IMR-90 (cell line): ENCODE measurements at regions not wholly inside any gene's neighbourhood (a gene's known extent, or its start where the extent isn't known, plus 50 kb on each side); places are given as distances from the start of the nearest gene placed in this dataset.

Experiments
- ATAC-seq: fragments of 200-7000 bp; cut with Tn5 transposase; 2 replicates; pipeline ENCODE4 v1.9.1; 2020; ENCODE audit warnings: low read depth, mild to moderate bottlenecking, moderate library complexity
- BruUV-seq: library from RNA; stranded (reverse); fragments of 400-500 nt; replicated peaks from 2 replicates; lab custom pipeline; 2021; lab: Mats Ljungman, UMichigan
- CTCF ChIA-PET: fragments of 300-600 bp; formaldehyde crosslinking; extraction: SDS; loops from one replicate; lab custom pipeline; 2021; ENCODE audit warnings: antibody characterized with exemption; lab: Yijun Ruan, JAX
- POLR2A ChIA-PET: fragments of 300-600 bp; sonication (Branson Sonifier 250); formaldehyde crosslinking; loops from one replicate; lab custom pipeline; 2022; ENCODE audit warnings: antibody characterized with exemption; ENCODE audit not compliant: unreplicated experiment; lab: Charles Lee
- DNase-seq: peaks from one replicate; pipeline ENCODE4 v3.0.0; 2013
- H2AFZ ChIP-seq: replicated peaks from 2 replicates; pipeline ENCODE3; 2013; ENCODE audit warnings: low read length, mild to moderate bottlenecking; ENCODE audit not compliant: poor library complexity
- H2AK5ac ChIP-seq: 2 replicates; pipeline ENCODE4 v1.6.1; 2013; ENCODE audit warnings: low read depth, low read length, inconsistent platforms
- H2AK9ac ChIP-seq: replicated peaks from 2 replicates; pipeline ENCODE3; 2013; ENCODE audit warnings: mild to moderate bottlenecking, low read depth, low read length, moderate library complexity; ENCODE audit not compliant: poor library complexity
- H2BK120ac ChIP-seq: 2 replicates; pipeline ENCODE4 v1.6.1; 2013; ENCODE audit warnings: low read depth, low read length, inconsistent platforms
- H2BK15ac ChIP-seq: 3 replicates; pipeline ENCODE4 v1.6.1; 2013; ENCODE audit warnings: low read depth, low read length, inconsistent platforms
- H2BK20ac ChIP-seq: 2 replicates; pipeline ENCODE4 v1.6.1; 2013; ENCODE audit warnings: low read depth, mild to moderate bottlenecking, inconsistent platforms, low read length, moderate library complexity
- H2BK5ac ChIP-seq: 2 replicates; pipeline ENCODE4 v1.6.1; 2013; ENCODE audit warnings: mild to moderate bottlenecking, low read depth, low read length, inconsistent platforms; ENCODE audit not compliant: poor library complexity, severe bottlenecking
- H3K14ac ChIP-seq: replicated peaks from 2 replicates; pipeline ENCODE4 v1.6.1; 2013; ENCODE audit warnings: low read depth, low read length, inconsistent platforms
- H3K18ac ChIP-seq: 2 replicates; pipeline ENCODE4 v1.6.1; 2013; ENCODE audit warnings: low read depth, low read length, control low read depth
- H3K23ac ChIP-seq: 2 replicates; pipeline ENCODE4 v1.6.1; 2013; ENCODE audit warnings: low read depth, low read length, inconsistent platforms
- H3K27ac ChIP-seq: 2 replicates; pipeline ENCODE4 v1.5.1; 2013; ENCODE audit warnings: mild to moderate bottlenecking, control low read depth, low read length; ENCODE audit not compliant: insufficient read depth
- H3K27me3 ChIP-seq: 2 replicates; pipeline ENCODE4 v1.6.1; 2013; ENCODE audit warnings: low read length; ENCODE audit not compliant: control insufficient read depth, insufficient read depth
- H3K36me3 ChIP-seq: 2 replicates; pipeline ENCODE4 v1.6.1; 2013; ENCODE audit warnings: low read length, mixed read lengths; ENCODE audit not compliant: control insufficient read depth, insufficient read depth
- H3K4ac ChIP-seq: 2 replicates; pipeline ENCODE4 v1.6.1; 2013; ENCODE audit warnings: low read depth, low read length, inconsistent platforms
- H3K4me1 ChIP-seq: 2 replicates; pipeline ENCODE4 v1.6.1; 2013; ENCODE audit warnings: low read length, mixed read lengths; ENCODE audit not compliant: control insufficient read depth, insufficient read depth
- H3K4me2 ChIP-seq: 2 replicates; pipeline ENCODE4 v1.6.1; 2013; ENCODE audit warnings: low read depth, mild to moderate bottlenecking, control low read depth, low read length, moderate library complexity
- H3K4me3 ChIP-seq: 2 replicates; pipeline ENCODE4 v1.5.1; 2013; ENCODE audit warnings: low read depth, mild to moderate bottlenecking, control low read depth, low read length, moderate library complexity; ENCODE audit not compliant: insufficient read depth
- H3K56ac ChIP-seq: 2 replicates; pipeline ENCODE4 v1.6.1; 2013; ENCODE audit warnings: low read length, inconsistent platforms; ENCODE audit not compliant: insufficient read depth; ENCODE audit errors: extremely low read depth
- H3K79me1 ChIP-seq, 2 experiments: 2 replicates each; pipeline ENCODE4 v1.6.1; 2013; ENCODE audit warnings: low read length in 2 of 2, inconsistent platforms in 1 of 2, low read depth in 1 of 2
- H3K9ac ChIP-seq: 2 replicates; pipeline ENCODE4 v1.6.1; 2013; ENCODE audit warnings: low read depth, low read length, control low read depth
- H3K9me1 ChIP-seq: 2 replicates; pipeline ENCODE4 v1.6.1; 2013; ENCODE audit warnings: low read length, inconsistent platforms; ENCODE audit not compliant: insufficient read depth
- H3K9me3 ChIP-seq: 2 replicates; pipeline ENCODE4 v1.6.1; 2013; ENCODE audit warnings: low read length; ENCODE audit not compliant: control insufficient read depth, insufficient read depth
- H4K20me1 ChIP-seq: 2 replicates; pipeline ENCODE4 v1.6.1; 2013; ENCODE audit warnings: low read length, inconsistent platforms; ENCODE audit not compliant: insufficient read depth
- H4K5ac ChIP-seq: 2 replicates; pipeline ENCODE4 v1.6.1; 2013; ENCODE audit warnings: mild to moderate bottlenecking, low read depth, low read length, control low read depth
- H4K8ac ChIP-seq, 2 experiments: 2 replicates each; pipeline ENCODE4 v1.6.1; 2013; ENCODE audit warnings: low read depth in 2 of 2, low read length in 2 of 2, control low read depth in 1 of 2, inconsistent platforms in 1 of 2
- H4K91ac ChIP-seq: 2 replicates; pipeline ENCODE4 v1.6.1; 2013; ENCODE audit warnings: low read depth, low read length, inconsistent platforms; ENCODE audit not compliant: insufficient read depth
- BHLHE40 ChIP-seq: fragments of 150-350 bp; IDR thresholded peaks from 2 replicates; pipeline ENCODE4 v1.6.1; 2016; ENCODE audit warnings: mild to moderate bottlenecking, low read depth, low read length
- CHD1 ChIP-seq: IDR thresholded peaks from 2 replicates; pipeline ENCODE4 v1.6.1; 2012; ENCODE audit warnings: low read depth, low read length, improper control_type of control experiment
- MAFK ChIP-seq: IDR thresholded peaks from 2 replicates; pipeline ENCODE4 v1.6.1; 2012; ENCODE audit warnings: low read depth, low read length, improper control_type of control experiment
- MAZ ChIP-seq: IDR thresholded peaks from 2 replicates; pipeline ENCODE4 v1.6.1; 2012; ENCODE audit warnings: low read depth, mild to moderate bottlenecking, low read length, improper control_type of control experiment, moderate library complexity, borderline replicate concordance
- RAD21 ChIP-seq: IDR thresholded peaks from 2 replicates; pipeline ENCODE4 v1.6.1; 2012; ENCODE audit warnings: low read length, improper control_type of control experiment
- RCOR1 ChIP-seq: IDR thresholded peaks from 2 replicates; pipeline ENCODE4 v1.6.1; 2012; ENCODE audit warnings: mild to moderate bottlenecking, low read length, improper control_type of control experiment; ENCODE audit not compliant: insufficient replicate concordance
- RFX5 ChIP-seq: IDR thresholded peaks from 2 replicates; pipeline ENCODE4 v1.8.0; 2012; ENCODE audit warnings: low read depth, mild to moderate bottlenecking, low read length, moderate library complexity
- SMC3 ChIP-seq: fragments of 150-350 bp; IDR thresholded peaks from 2 replicates; pipeline ENCODE4 v1.6.1; 2016; ENCODE audit warnings: low read depth, mild to moderate bottlenecking, antibody characterized with exemption, low read length, moderate library complexity
- WGBS, 2 experiments: methylation state at CpG; one replicate each; pipeline versions ENCODE4 v1.1.5 to v1.1.7; 2013; ENCODE audit warnings: missing lambda C conversion rate in 2 of 2; ENCODE audit not compliant: insufficient read length in 1 of 2; ENCODE audit errors: extremely low coverage in 2 of 2; 5-methylcytosine and 5-hydroxymethylcytosine counted together
- dilution Hi-C: fragments of 300-500 bp; cut with HindIII; formaldehyde crosslinking; loops from one replicate; pipeline ENCODE4 v1.14.3; 2018; ENCODE audit warnings: low sequenced_read_pairs; ENCODE audit not compliant: unreplicated experiment
- in situ Hi-C: fragments of 300-500 bp; cut with MboI; formaldehyde crosslinking; loops from 3 replicates; pipeline ENCODE4 v1.14.3; 2019; ENCODE audit warnings: low sequenced_read_pairs, inconsistent platforms, mixed read lengths
- intact Hi-C: fragments of 100-400 bp; cut with micrococcal nuclease; formaldehyde crosslinking; loops from 2 replicates; pipeline ENCODE4 v1.10.0; 2022
- TF ChIP-seq, protein P1 (sequence below): conservative IDR thresholded peaks from 2 replicates; pipeline ENCODE4 v1.5.1; 2012; ENCODE audit warnings: mild to moderate bottlenecking, low read depth, low read length, improper control_type of control experiment
- TF ChIP-seq, protein P2 (sequence below): fragments of 150-350 bp; IDR thresholded peaks from 2 replicates; pipeline ENCODE4 v1.6.1; 2016; ENCODE audit warnings: low read depth, mild to moderate bottlenecking, low read length, moderate library complexity, borderline replicate concordance

DNA sequence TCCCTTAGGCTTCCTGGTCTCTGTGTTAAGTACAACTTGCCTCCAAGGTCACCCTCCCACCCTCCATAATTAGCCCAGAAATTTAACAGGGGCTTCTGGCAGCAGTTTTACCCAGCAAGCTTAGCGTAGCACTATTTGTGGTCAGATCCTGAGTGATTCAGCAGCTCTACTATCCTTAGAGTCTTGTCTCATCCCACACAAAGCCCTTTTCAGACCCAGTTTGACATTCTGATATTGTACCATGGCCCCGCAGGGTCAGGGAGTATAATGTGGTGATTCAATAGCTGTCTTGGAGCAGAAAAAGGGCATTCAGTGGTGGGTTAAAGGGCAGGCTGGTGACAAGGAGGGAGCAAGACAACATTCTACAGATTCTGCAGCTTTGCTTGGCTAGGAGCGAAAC is 153.8 kb upstream of the DDHD1 start:
- H2AK5ac ChIP-seq: peak overlapping the region; percentile 25; the same call in 1 of the 2 replicates
- ATAC-seq (peak; percentile 59), DNase-seq (peak; percentile 71)
- H3K9ac ChIP-seq: peak overlapping the region; percentile 62; the same call in 1 of the 2 replicates
- no peak overlapping the region; the same call in 1 of the 2 replicates for H3K18ac ChIP-seq
- intact Hi-C loops (loop anchor here (2.0 to 5.0 kb wide), 9 partner anchors 155 to 1160 kb away; partner anchors contain the start of genes DDHD1 and FERMT2), in situ Hi-C loops (loop anchor here (5.0 to 25.0 kb wide), 2 partner anchors 345 to 490 kb away; partner anchors contain the start of gene FERMT2), dilution Hi-C loops (no loop called here)
- no peaks in the 10 kb centered on the region; the same call in 1 of the 2 replicates for H3K27me3 ChIP-seq
- no peak overlapping the region for H2BK5ac ChIP-seq
- H3K14ac ChIP-seq: 0 out of 2 replicates have a peak overlapping the region, but pooled peaks have one; percentile 3
- H2BK15ac ChIP-seq: 0 out of 3 replicates have a peak overlapping the region, but pooled peaks have one; percentile 19
- no peak overlapping the region for H3K56ac ChIP-seq
- ChIA-PET POLR2A (interaction anchor here (0.7 kb wide), 1 partner anchor 646 kb away, joined by 5 read pairs; no protein-coding TSS in a partner anchor), CTCF (interaction anchor here (0.8 to 3.2 kb wide), 5 partner anchors 11 to 1041 kb away, joined by 3 to 17 read pairs (median 5); no protein-coding TSS in a partner anchor)
- H2AFZ ChIP-seq: no peak overlapping the region
- TF ChIP-seq MAZ (no peak), MAFK (no peak), CHD1 (no peak), RFX5 (no peak), RCOR1 (no peak), RAD21 (no peak), BHLHE40 (no peak), SMC3 (no peak)
- TF ChIP-seq, protein P1, sequence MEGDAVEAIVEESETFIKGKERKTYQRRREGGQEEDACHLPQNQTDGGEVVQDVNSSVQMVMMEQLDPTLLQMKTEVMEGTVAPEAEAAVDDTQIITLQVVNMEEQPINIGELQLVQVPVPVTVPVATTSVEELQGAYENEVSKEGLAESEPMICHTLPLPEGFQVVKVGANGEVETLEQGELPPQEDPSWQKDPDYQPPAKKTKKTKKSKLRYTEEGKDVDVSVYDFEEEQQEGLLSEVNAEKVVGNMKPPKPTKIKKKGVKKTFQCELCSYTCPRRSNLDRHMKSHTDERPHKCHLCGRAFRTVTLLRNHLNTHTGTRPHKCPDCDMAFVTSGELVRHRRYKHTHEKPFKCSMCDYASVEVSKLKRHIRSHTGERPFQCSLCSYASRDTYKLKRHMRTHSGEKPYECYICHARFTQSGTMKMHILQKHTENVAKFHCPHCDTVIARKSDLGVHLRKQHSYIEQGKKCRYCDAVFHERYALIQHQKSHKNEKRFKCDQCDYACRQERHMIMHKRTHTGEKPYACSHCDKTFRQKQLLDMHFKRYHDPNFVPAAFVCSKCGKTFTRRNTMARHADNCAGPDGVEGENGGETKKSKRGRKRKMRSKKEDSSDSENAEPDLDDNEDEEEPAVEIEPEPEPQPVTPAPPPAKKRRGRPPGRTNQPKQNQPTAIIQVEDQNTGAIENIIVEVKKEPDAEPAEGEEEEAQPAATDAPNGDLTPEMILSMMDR: no peak
- TF ChIP-seq, protein P2, sequence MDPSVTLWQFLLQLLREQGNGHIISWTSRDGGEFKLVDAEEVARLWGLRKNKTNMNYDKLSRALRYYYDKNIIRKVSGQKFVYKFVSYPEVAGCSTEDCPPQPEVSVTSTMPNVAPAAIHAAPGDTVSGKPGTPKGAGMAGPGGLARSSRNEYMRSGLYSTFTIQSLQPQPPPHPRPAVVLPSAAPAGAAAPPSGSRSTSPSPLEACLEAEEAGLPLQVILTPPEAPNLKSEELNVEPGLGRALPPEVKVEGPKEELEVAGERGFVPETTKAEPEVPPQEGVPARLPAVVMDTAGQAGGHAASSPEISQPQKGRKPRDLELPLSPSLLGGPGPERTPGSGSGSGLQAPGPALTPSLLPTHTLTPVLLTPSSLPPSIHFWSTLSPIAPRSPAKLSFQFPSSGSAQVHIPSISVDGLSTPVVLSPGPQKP: no peak
- no peak overlapping the region for H3K23ac ChIP-seq
- H2BK120ac ChIP-seq: peak overlapping the region; percentile 32; the same call in 1 of the 2 replicates
- no peaks in the 10 kb centered on the region for H3K9me3 ChIP-seq
- H4K8ac ChIP-seq: peak overlapping the region in 1 of 2 experiments; percentile 7; a peak in 1 of 4 replicates
- H3K4me3 ChIP-seq: no peak overlapping the region
- H3K36me3 ChIP-seq: no peaks in the 10 kb centered on the region
- peaks cover 3% of the 10 kb centered on the region for H3K9me1 ChIP-seq
- no peak overlapping the region for H4K91ac ChIP-seq
- peak overlapping the region; percentile 5 for H3K4ac ChIP-seq
- no TSS peak for BruUV-seq
- H3K4me1 ChIP-seq: peaks cover 10% of the 10 kb centered on the region
- peak overlapping the region; percentile 76; the same call in 1 of the 2 replicates for H3K27ac ChIP-seq
- H3K79me1 ChIP-seq: no peaks in the 10 kb centered on the region
- WGBS, 2 experiments: no CpG with 5 or more reads among the region's 3 CpGs
- H4K20me1 ChIP-seq: no peaks in the 10 kb centered on the region
- no peak overlapping the region; the same call in 1 of the 2 replicates for H4K5ac ChIP-seq
- no peak overlapping the region for H2AK9ac ChIP-seq
- peak overlapping the region; percentile 5; the same call in 1 of the 2 replicates for H2BK20ac ChIP-seq
- H3K4me2 ChIP-seq: no peak overlapping the region
